Lung (tissue), 11 donors: ENCODE measurements at regions not wholly inside any gene's neighbourhood (a gene's known extent, or its start where the extent isn't known, plus 50 kb on each side); places are given as distances from the start of the nearest gene placed in this dataset.
A peak's percentile ranks its signal among the peaks of the same experiment; 100 is the strongest.

ENCODE experiments used
- ATAC-seq: fragments of 200-7000 bp; cut with Tn5 transposase; one replicate; pipeline ENCODE4 v1.9.1; 2020; ENCODE audit warnings: moderate number of reproducible peaks; ENCODE audit not compliant: insufficient read depth, low FRiP score
- DNase-seq, 3 donors: peaks; one replicate each; pipeline ENCODE4 v3.0.0-alpha.2; 2013 to 2017
- H3K27ac ChIP-seq, 2 donors: one replicate each; pipeline ENCODE4 v1.5.1; 2013; ENCODE audit warnings: mild to moderate bottlenecking in 2 of 2, moderate library complexity in 2 of 2, control low read depth in 1 of 2, inconsistent platforms in 1 of 2, low read depth in 1 of 2, low read length in 1 of 2
- H3K27me3 ChIP-seq, 3 donors: one replicate each; pipeline ENCODE4 v1.5.1; 2013; ENCODE audit warnings: low read length in 2 of 3; ENCODE audit not compliant: control insufficient read depth in 3 of 3, insufficient read depth in 3 of 3
- H3K36me3 ChIP-seq, 4 donors: one replicate each; pipeline ENCODE4 v1.5.1; 2013; ENCODE audit warnings: low read length in 4 of 4, mild to moderate bottlenecking in 1 of 4, moderate library complexity in 1 of 4; ENCODE audit not compliant: control insufficient read depth in 4 of 4, insufficient read depth in 4 of 4
- H3K4me1 ChIP-seq, 5 donors: one replicate each; pipeline ENCODE4 v1.5.1; 2013; ENCODE audit warnings: low read length in 5 of 5, mild to moderate bottlenecking in 2 of 5, moderate library complexity in 1 of 5; ENCODE audit not compliant: control insufficient read depth in 5 of 5, insufficient read depth in 5 of 5
- H3K4me3 ChIP-seq: one replicate; pipeline ENCODE4 v1.5.1; 2013; ENCODE audit warnings: mild to moderate bottlenecking, control low read depth, moderate library complexity
- H3K9ac ChIP-seq, 2 donors: one replicate each; pipeline ENCODE4 v1.5.1; 2013; ENCODE audit warnings: low read length in 2 of 2, control low read depth in 1 of 2; ENCODE audit not compliant: insufficient read depth in 1 of 2
- H3K9me3 ChIP-seq, 4 donors: one replicate each; pipeline ENCODE4 v1.5.1; 2013; ENCODE audit warnings: low read length in 3 of 4, mild to moderate bottlenecking in 1 of 4, moderate library complexity in 1 of 4; ENCODE audit not compliant: control insufficient read depth in 4 of 4, insufficient read depth in 3 of 4
- CTCF ChIP-seq: IDR thresholded peaks from 2 replicates; pipeline ENCODE4 v1.5.1; 2012; ENCODE audit warnings: mild to moderate bottlenecking; ENCODE audit errors: control extremely low read depth, extremely low read depth
- WGBS, 2 donors: extraction: QIAGEN DNeasy Blood & Tissue Kit; methylation state at CpG; one replicate each; pipeline ENCODE4 v1.1.7; 2013; 5-methylcytosine and 5-hydroxymethylcytosine counted together
- donor health status: control.
- donor health status: control.
- donor health status: Bipolar disorder and iron deficiency.
- donor health status: healthy.
- donor health status: DM: yes; HTN: yes; CAD: no.

DNA sequence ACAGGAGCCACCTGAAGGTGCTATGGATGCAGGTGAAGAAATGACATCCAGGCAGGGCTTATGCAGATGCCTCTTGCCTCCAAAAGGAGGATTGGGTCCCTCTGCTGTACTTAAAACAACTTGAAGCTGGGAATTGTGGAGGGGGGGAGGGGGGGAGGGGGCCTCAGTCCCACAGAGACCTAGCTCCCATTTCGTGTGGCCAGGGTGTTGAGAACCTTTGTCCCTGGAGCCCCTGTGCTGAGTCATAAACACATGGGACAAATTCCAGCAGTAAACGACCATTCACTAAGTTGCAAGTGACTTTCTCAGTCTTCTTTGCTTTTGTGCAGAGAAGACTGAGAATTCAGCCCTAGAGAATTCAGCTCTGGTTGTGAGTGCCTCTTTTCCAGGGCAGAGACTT lies 96.5 kb upstream of the PODXL start:
- Histone ChIP-seq H3K36me3 (no peaks in the 10 kb centered on the region), H3K9ac (no peak overlapping the region), H3K4me1 (peaks cover 0 to 3% (median 0%) of the 10 kb centered on the region in 5 donors), H3K27me3 (no peaks in the 10 kb centered on the region), H3K9me3 (no peaks in the 10 kb centered on the region), H3K4me3 (no peak overlapping the region), H3K27ac (no peak overlapping the region)
- DNase-seq (no peak), ATAC-seq (no peak)
- WGBS, 2 donors = 25 to 34% methylated on average over 2 of the region's 2 CpGs
- no peak for TF ChIP-seq CTCF

- Histone ChIP-seq H3K27ac (no peak overlapping the region), H3K9me3 (no peaks in the 10 kb centered on the region), H3K27me3 (no peaks in the 10 kb centered on the region), H3K9ac (no peak overlapping the region), H3K4me3 (no peak overlapping the region), H3K4me1 (peaks cover 0 to 3% (median 0%) of the 10 kb centered on the region in 5 donors), H3K36me3 (no peaks in the 10 kb centered on the region)
- DNase-seq = no peak
- TF ChIP-seq CTCF = no peak
- no peak for ATAC-seq
- WGBS, 2 donors = 90 to 92% methylated on average over 5 of the region's 5 CpGs
Observed at GRCh38 chr7:131652194-131652593, 95.8 kb upstream of the PODXL start.

GRCh38 chr7:131649879-131650278 lies 93.5 kb upstream of the PODXL start:
- H3K4me3 ChIP-seq = no peak overlapping the region
- peak overlapping the region in 1 of 2 donors; percentile 8 for H3K27ac ChIP-seq
- H3K27me3 ChIP-seq = no peaks in the 10 kb centered on the region
- peaks cover 0 to 3% (median 0%) of the 10 kb centered on the region in 5 donors for H3K4me1 ChIP-seq
- no peaks in the 10 kb centered on the region for H3K9me3 ChIP-seq
- H3K9ac ChIP-seq = no peak overlapping the region
- ATAC-seq (no peak), DNase-seq (no peak)
- no peak for TF ChIP-seq CTCF
- WGBS, 2 donors = 79 to 82% methylated on average over 13 of the region's 13 CpGs
- no peaks in the 10 kb centered on the region for H3K36me3 ChIP-seq

DNA sequence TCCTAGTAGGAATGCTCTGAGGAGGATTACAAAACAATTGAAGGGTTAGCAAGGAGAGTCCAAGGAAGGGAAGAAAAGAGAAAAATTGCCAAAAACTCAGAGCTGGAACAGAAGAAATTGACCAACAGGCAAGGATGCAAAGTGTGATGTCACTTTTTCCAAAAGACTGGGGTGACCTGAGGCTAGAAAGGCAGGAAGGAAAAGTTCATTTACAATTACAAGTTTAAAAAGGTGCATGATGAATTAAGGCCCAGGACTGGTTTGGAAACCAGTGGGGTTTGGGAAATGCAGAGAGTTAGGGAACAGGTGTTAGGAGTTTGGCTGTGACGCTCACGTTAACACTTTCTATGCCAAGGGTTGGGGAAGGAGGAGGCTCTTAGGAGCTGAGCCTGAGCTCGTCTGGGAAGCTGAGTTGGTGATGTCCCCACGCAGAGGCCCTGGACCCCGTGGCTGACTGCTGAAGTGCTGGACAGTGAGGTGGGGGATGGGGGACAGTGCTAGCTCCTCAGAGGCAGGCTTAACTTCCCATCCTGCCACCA lies 92.6 kb upstream of the PODXL start:
- H3K27ac ChIP-seq = no peak overlapping the region
- WGBS, 2 donors = 41 to 48% methylated on average over 5 of the region's 5 CpGs

More for the DNA sequence above, 92.6 kb upstream of the PODXL start:
- ATAC-seq (no peak), DNase-seq (peak in 1 of 3 donors; percentile 11)
- no peaks in the 10 kb centered on the region for H3K9me3 ChIP-seq
- no peak for TF ChIP-seq CTCF
- no peak overlapping the region for H3K4me3 ChIP-seq
- H3K4me1 ChIP-seq = peaks cover 0 to 3% (median 0%) of the 10 kb centered on the region in 5 donors
- no peak overlapping the region for H3K9ac ChIP-seq
- H3K36me3 ChIP-seq = no peaks in the 10 kb centered on the region
- H3K27me3 ChIP-seq = no peaks in the 10 kb centered on the region
